ENCODE measurements at regions not wholly inside any gene's neighbourhood (a gene's known extent, or its start where the extent isn't known, plus 50 kb on each side); places are given as distances from the start of the nearest gene placed in this dataset.

GRCh38 chr21:16740511-16740910, 772.3 kb upstream of the CXADR start:
- TF ChIP-seq CTCF (IDR thresholded peaks at IDR 0.05; ENCODE audit: low read depth, low read length) = no peak
- no peak for TF ChIP-seq EZH2phosphoT487 (IDR thresholded peaks at IDR 0.05; ENCODE audit: low read depth)
